ENCODE measurements at regions not wholly inside any gene's neighbourhood (a gene's known extent, or its start where the extent isn't known, plus 50 kb on each side); places are given as distances from the start of the nearest gene placed in this dataset.

GRCh38 chr6:159101656-159102055 is 56.9 kb upstream of the TAGAP start:
- H3K4me3 ChIP-seq: no peak overlapping the region
- in situ Hi-C loops (cut with MboI): no loop called here
- no peaks in the 10 kb centered on the region for H3K4me1 ChIP-seq (ENCODE audit: insufficient read depth)
- DNase-seq: no peak
- no peaks in the 10 kb centered on the region for H3K36me3 ChIP-seq (ENCODE audit: low read depth)
- no peaks in the 10 kb centered on the region for H3K9me3 ChIP-seq (ENCODE audit: low read depth)
- H3K9me2 ChIP-seq (ENCODE audit: insufficient read depth): no peaks in the 10 kb centered on the region
- WGBS, 2 experiments (ENCODE audit: low coverage in 1 of 2, low lambda C conversion rate in 2 of 2, missing lambda C conversion rate in 2 of 2): 71 to 77% methylated on average over 11 of the region's 11 CpGs
- H3F3A ChIP-seq (ENCODE audit: insufficient read depth): no peaks in the 10 kb centered on the region
- no peaks in the 10 kb centered on the region for H4K20me1 ChIP-seq (ENCODE audit: insufficient read depth)
- H3K27me3 ChIP-seq (replicated peaks; ENCODE audit: insufficient read depth): 0 out of 2 replicates have a peak, but pooled peaks cover 6% of the 10 kb centered on the region
- no peak for TF ChIP-seq EZH2phosphoT487 (IDR thresholded peaks at IDR 0.05; ENCODE audit: insufficient read depth, low read depth)
- no peak for TF ChIP-seq EZH2 (IDR thresholded peaks at IDR 0.05; ENCODE audit: insufficient read depth, poor library complexity, severe bottlenecking)
- no peak overlapping the region for H3K9ac ChIP-seq
- H3K4me2 ChIP-seq (ENCODE audit: unreplicated experiment): no peak overlapping the region
- no peaks in the 10 kb centered on the region for H3K79me2 ChIP-seq (ENCODE audit: insufficient read depth)
- H3K27ac ChIP-seq: no peak overlapping the region
- H2AFZ ChIP-seq: no peak overlapping the region

DNA sequence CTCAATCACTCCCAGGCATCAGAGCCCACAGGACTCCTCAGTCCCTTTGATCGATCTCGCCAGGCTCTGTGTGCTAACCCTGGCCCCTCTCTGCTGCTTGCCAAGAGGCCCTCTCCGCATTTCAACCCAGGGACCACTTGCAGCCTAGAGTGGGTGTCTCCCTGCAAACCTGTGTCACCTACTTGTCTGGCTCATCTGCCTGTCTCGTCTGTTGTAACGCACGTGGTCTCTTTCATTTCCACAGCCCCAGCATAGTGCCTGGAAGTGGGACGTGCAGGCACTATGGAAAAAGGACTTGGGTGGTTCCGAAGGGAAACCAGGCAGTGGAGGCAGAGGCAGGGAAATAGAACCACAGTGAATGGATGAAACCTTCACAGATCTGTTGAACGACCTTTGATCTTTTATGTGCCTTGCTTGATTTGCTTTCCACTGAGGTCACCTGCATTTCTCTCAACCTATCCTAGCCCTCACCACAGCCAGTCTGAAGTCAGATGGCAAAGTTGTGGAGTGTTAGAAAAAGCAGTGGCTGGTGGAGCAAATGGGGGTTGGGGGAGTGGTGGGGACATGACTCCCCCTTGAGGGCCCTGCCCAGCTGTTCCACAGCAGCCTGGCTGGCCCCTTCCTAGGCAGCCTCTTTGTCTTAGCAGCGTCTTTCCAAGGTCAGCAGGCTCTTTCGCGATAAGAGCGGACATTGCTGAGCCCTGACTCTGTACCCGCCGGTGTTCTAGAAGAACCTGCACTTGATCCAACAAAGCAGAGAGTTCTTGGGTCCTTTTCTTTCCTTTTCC is 55.8 kb upstream of the TAGAP start:
- Histone ChIP-seq H3K9me3 (ENCODE audit: low read depth) (no peaks in the 10 kb centered on the region), H3K4me2 (ENCODE audit: unreplicated experiment) (no peak overlapping the region), H3K9ac (no peak overlapping the region), H3K36me3 (ENCODE audit: low read depth) (no peaks in the 10 kb centered on the region), H3K27ac (no peak overlapping the region), H2AFZ (no peak overlapping the region), H3F3A (ENCODE audit: insufficient read depth) (no peaks in the 10 kb centered on the region), H3K4me3 (no peak overlapping the region), H4K20me1 (ENCODE audit: insufficient read depth) (no peaks in the 10 kb centered on the region), H3K27me3 (replicated peaks; ENCODE audit: insufficient read depth) (0 out of 2 replicates have a peak, but pooled peaks cover 6% of the 10 kb centered on the region), H3K9me2 (ENCODE audit: insufficient read depth) (no peaks in the 10 kb centered on the region), H3K79me2 (ENCODE audit: insufficient read depth) (no peaks in the 10 kb centered on the region), H3K4me1 (ENCODE audit: insufficient read depth) (no peaks in the 10 kb centered on the region)
- 75 to 76% methylated on average over 15 of the region's 15 CpGs for WGBS, 2 experiments (ENCODE audit: low coverage in 1 of 2, low lambda C conversion rate in 2 of 2, missing lambda C conversion rate in 2 of 2)
- DNase-seq: no peak
- in situ Hi-C loops (cut with MboI): no loop called here
- TF ChIP-seq EZH2 (IDR thresholded peaks at IDR 0.05; ENCODE audit: insufficient read depth, poor library complexity, severe bottlenecking): no peak
- TF ChIP-seq EZH2phosphoT487 (IDR thresholded peaks at IDR 0.05; ENCODE audit: insufficient read depth, low read depth): no peak

GRCh38 chr6:159099961-159100360 is 55.2 kb upstream of the TAGAP start:
- no peak overlapping the region for H3K4me3 ChIP-seq
- DNase-seq: peak; percentile 14
- H3F3A ChIP-seq (ENCODE audit: insufficient read depth): no peaks in the 10 kb centered on the region
- WGBS, 2 experiments (ENCODE audit: low coverage in 1 of 2, low lambda C conversion rate in 2 of 2, missing lambda C conversion rate in 2 of 2): 16 to 19% methylated on average over 3 of the region's 3 CpGs
- H4K20me1 ChIP-seq (ENCODE audit: insufficient read depth): no peaks in the 10 kb centered on the region
- no peaks in the 10 kb centered on the region for H3K4me1 ChIP-seq (ENCODE audit: insufficient read depth)
- H3K36me3 ChIP-seq (ENCODE audit: low read depth): no peaks in the 10 kb centered on the region
- H3K4me2 ChIP-seq (ENCODE audit: unreplicated experiment): no peak overlapping the region
- in situ Hi-C loops (cut with MboI): no loop called here
- no peak overlapping the region for H3K27ac ChIP-seq
- H3K27me3 ChIP-seq (replicated peaks; ENCODE audit: insufficient read depth): 0 out of 2 replicates have a peak, but pooled peaks cover 6% of the 10 kb centered on the region
- no peak overlapping the region for H3K9ac ChIP-seq
- no peaks in the 10 kb centered on the region for H3K79me2 ChIP-seq (ENCODE audit: insufficient read depth)
- no peaks in the 10 kb centered on the region for H3K9me2 ChIP-seq (ENCODE audit: insufficient read depth)
- H3K9me3 ChIP-seq (ENCODE audit: low read depth): no peaks in the 10 kb centered on the region
- TF ChIP-seq EZH2 (IDR thresholded peaks at IDR 0.05; ENCODE audit: insufficient read depth, poor library complexity, severe bottlenecking) (no peak), EZH2phosphoT487 (IDR thresholded peaks at IDR 0.05; ENCODE audit: insufficient read depth, low read depth) (no peak)
- H2AFZ ChIP-seq: no peak overlapping the region

GRCh38 chr6:159099276-159099675 is 54.5 kb upstream of the TAGAP start:
- Histone ChIP-seq H3K36me3 (ENCODE audit: low read depth) (no peaks in the 10 kb centered on the region), H3F3A (ENCODE audit: insufficient read depth) (no peaks in the 10 kb centered on the region), H3K9ac (no peak overlapping the region), H3K9me3 (ENCODE audit: low read depth) (no peaks in the 10 kb centered on the region), H3K27me3 (replicated peaks; ENCODE audit: insufficient read depth) (0 out of 2 replicates have a peak, but pooled peaks cover 6% of the 10 kb centered on the region), H3K4me1 (ENCODE audit: insufficient read depth) (no peaks in the 10 kb centered on the region), H3K79me2 (ENCODE audit: insufficient read depth) (no peaks in the 10 kb centered on the region), H3K4me3 (no peak overlapping the region), H3K27ac (no peak overlapping the region), H3K9me2 (ENCODE audit: insufficient read depth) (no peaks in the 10 kb centered on the region), H3K4me2 (ENCODE audit: unreplicated experiment) (no peak overlapping the region), H4K20me1 (ENCODE audit: insufficient read depth) (no peaks in the 10 kb centered on the region), H2AFZ (no peak overlapping the region)
- DNase-seq: no peak
- in situ Hi-C loops (cut with MboI): no loop called here
- TF ChIP-seq EZH2 (IDR thresholded peaks at IDR 0.05; ENCODE audit: insufficient read depth, poor library complexity, severe bottlenecking): no peak
- TF ChIP-seq EZH2phosphoT487 (IDR thresholded peaks at IDR 0.05; ENCODE audit: insufficient read depth, low read depth): no peak
- WGBS, 2 experiments (ENCODE audit: low coverage in 1 of 2, low lambda C conversion rate in 2 of 2, missing lambda C conversion rate in 2 of 2): 43 to 54% methylated on average over 3 of the region's 3 CpGs
